Erythroblast (primary cell): ENCODE measurements at regions not wholly inside any gene's neighbourhood (a gene's known extent, or its start where the extent isn't known, plus 50 kb on each side); places are given as distances from the start of the nearest gene placed in this dataset.
A peak's percentile ranks its signal among the peaks of the same experiment; 100 is the strongest.

ENCODE experiments used
- DNase-seq, 2 experiments: peaks; one replicate each; lab custom pipeline; 2025; lab: John Stamatoyannopoulos, UW
- GATA1 ChIP-seq: IDR thresholded peaks from 2 replicates; pipeline ENCODE4 v1.6.1; 2011; ENCODE audit warnings: low read depth, mild to moderate bottlenecking, control low read depth, low read length, moderate library complexity
- POLR2A ChIP-seq: IDR thresholded peaks from 2 replicates; pipeline ENCODE4 v1.6.1; 2011; ENCODE audit warnings: mild to moderate bottlenecking, low read length

GRCh38 chr11:33514079-33514925, 186.3 kb downstream of the C11orf91 start:
- TF ChIP-seq POLR2A (no peak), GATA1 (no peak)
- no peak for DNase-seq

GRCh38 chr11:33509632-33510031, 191.0 kb downstream of the C11orf91 start:
- TF ChIP-seq POLR2A (no peak), GATA1 (no peak)
- no peak for DNase-seq

GRCh38 chr11:33507967-33508366, 192.7 kb downstream of the C11orf91 start:
- TF ChIP-seq GATA1 (no peak), POLR2A (no peak)
- DNase-seq, result no peak

- no peak for TF ChIP-seq POLR2A
- TF ChIP-seq GATA1, result no peak
- no peak for DNase-seq
These were observed 193.3 kb downstream of the C11orf91 start for GRCh38 chr11:33507356-33507755.

GRCh38 chr11:33505093-33505492, 195.5 kb downstream of the C11orf91 start:
- DNase-seq, result no peak
- TF ChIP-seq POLR2A, result no peak
- TF ChIP-seq GATA1, result no peak

- peak; percentile 13 to 19 for DNase-seq
- no peak for TF ChIP-seq POLR2A
- TF ChIP-seq GATA1, result no peak
These were observed 199.7 kb downstream of the C11orf91 start for GRCh38 chr11:33500861-33501479.

GRCh38 chr11:33500332-33500731, 200.3 kb downstream of the C11orf91 start:
- TF ChIP-seq GATA1, result no peak
- no peak for TF ChIP-seq POLR2A
- no peak for DNase-seq

- DNase-seq, result no peak
- TF ChIP-seq GATA1 (no peak), POLR2A (no peak)
These were observed 208.0 kb downstream of the C11orf91 start for GRCh38 chr11:33492596-33492995.

GRCh38 chr11:33490842-33491370, 209.7 kb downstream of the C11orf91 start:
- TF ChIP-seq GATA1, result no peak
- no peak for TF ChIP-seq POLR2A
- no peak for DNase-seq

GRCh38 chr11:33488971-33489370, 211.7 kb downstream of the C11orf91 start:
- DNase-seq, result no peak

GRCh38 chr11:33480626-33481025, 220.0 kb downstream of the C11orf91 start:
- DNase-seq, result no peak
- TF ChIP-seq POLR2A (no peak), GATA1 (no peak)

More at GRCh38 chr11:33488971-33489370, 211.7 kb downstream of the C11orf91 start:
- TF ChIP-seq POLR2A (no peak), GATA1 (no peak)

- no peak for DNase-seq
- TF ChIP-seq POLR2A (no peak), GATA1 (no peak)
These were observed 221.4 kb downstream of the C11orf91 start for GRCh38 chr11:33479231-33479630.

- TF ChIP-seq GATA1 (no peak), POLR2A (no peak)
- DNase-seq, result no peak
These were observed 221.0 kb downstream of the HIPK3 start for GRCh38 chr11:33478111-33478573.

- no peak for TF ChIP-seq POLR2A
- TF ChIP-seq GATA1, result no peak
These were observed 219.9 kb downstream of the HIPK3 start for GRCh38 chr11:33476945-33477606.

More at GRCh38 chr11:33476945-33477606, 219.9 kb downstream of the HIPK3 start:
- no peak for DNase-seq
